HepG2 (cell line): ENCODE measurements at regions not wholly inside any gene's neighbourhood (a gene's known extent, or its start where the extent isn't known, plus 50 kb on each side); places are given as distances from the start of the nearest gene placed in this dataset. TPM values are rescaled to one million over a fixed set of nuclear protein-coding genes. Genes with fewer than 3 reads are reported as not detected.

Source experiments
- ATAC-seq: fragments of 200-7000 bp; cut with Tn5 transposase; 3 replicates; pipeline ENCODE4 v1.9.1; 2020; ENCODE audit warnings: mild to moderate bottlenecking, moderate library complexity
- BruUV-seq: library from RNA; stranded (reverse); fragments of 400-500 nt; replicated peaks from 2 replicates; lab custom pipeline; 2021; lab: Mats Ljungman, UMichigan
- CTCF ChIA-PET: fragments of 300-600 bp; formaldehyde crosslinking; extraction: SDS; loops from one replicate; lab custom pipeline; 2021; ENCODE audit warnings: low total read pairs, inconsistent platforms, low intra/inter-chr PET ratio; lab: Yijun Ruan, JAX
- POLR2A ChIA-PET: fragments of 350-600 bp; sonication (Branson Sonifier 250); formaldehyde crosslinking; loops from one replicate; lab custom pipeline; 2020; ENCODE audit warnings: antibody characterized with exemption, inconsistent platforms; lab: Yijun Ruan, JAX
- DNase-seq: peaks from one replicate; pipeline ENCODE4 v3.0.0-alpha.2; 2015; ENCODE audit warnings: low spot score
- FAIRE-seq: peaks from 3 replicates; lab custom pipeline; 2011; peaks lifted over from hg19 to GRCh38; lab: Jason Lieb, UNC
- H2AFZ ChIP-seq: one replicate; pipeline ENCODE4 v1.6.1; 2011; ENCODE audit warnings: low read length, inconsistent platforms
- H3K27ac ChIP-seq: fragments of 300-600 bp; 3 replicates; pipeline ENCODE4 v1.8.0; 2011; ENCODE audit warnings: mixed run types, mild to moderate bottlenecking, mixed read lengths, low read length, inconsistent platforms; ENCODE audit not compliant: insufficient read depth; ENCODE audit errors: extremely low read length
- H3K27me3 ChIP-seq, 2 experiments: fragments of 200-600 bp in 1 of 2; 2 replicates in 1 of 2; 3 replicates in 1 of 2; pipeline versions ENCODE4 v1.6.0 to v1.8.0; 2011; ENCODE audit warnings: low read length in 2 of 2, mild to moderate bottlenecking in 2 of 2, moderate library complexity in 2 of 2, inconsistent platforms in 1 of 2; ENCODE audit not compliant: insufficient read depth in 2 of 2, control insufficient read depth in 1 of 2
- H3K36me3 ChIP-seq, 2 experiments: fragments of 200-600 bp in 1 of 2; replicated peaks in 1 of 2; 2 replicates in 1 of 2; 3 replicates in 1 of 2; pipeline versions ENCODE4 v1.5.1 to v1.8.0; 2011; ENCODE audit warnings: low read length in 2 of 2, inconsistent platforms in 1 of 2; ENCODE audit not compliant: insufficient read depth in 2 of 2, control insufficient read depth in 1 of 2
- H3K4me1 ChIP-seq: 2 replicates; pipeline ENCODE4 v1.5.1; 2012; ENCODE audit warnings: low read length, inconsistent platforms; ENCODE audit not compliant: insufficient read depth
- H3K4me2 ChIP-seq: 2 replicates; pipeline ENCODE4 v1.6.0; 2011; ENCODE audit warnings: low read depth, low read length, inconsistent platforms
- H3K4me3 ChIP-seq, 3 experiments: fragments of 200-600 bp in 1 of 3; sonication (generic), shearing (Covaris generic) in 1 of 3; replicated peaks in 1 of 3; 2 replicates each; pipeline ENCODE4 v1.5.1; 2011 to 2016; ENCODE audit warnings: low read length in 3 of 3, inconsistent platforms in 2 of 3, low read depth in 2 of 3, mild to moderate bottlenecking in 2 of 3, control low read depth in 1 of 3, mixed read lengths in 1 of 3; ENCODE audit not compliant: insufficient read depth in 1 of 3
- H3K79me2 ChIP-seq: one replicate; pipeline ENCODE4 v1.6.1; 2011; ENCODE audit warnings: low read length, inconsistent platforms; ENCODE audit not compliant: insufficient read depth
- H3K9ac ChIP-seq: 2 replicates; pipeline ENCODE4 v1.6.0; 2011; ENCODE audit warnings: mild to moderate bottlenecking, low read depth, low read length, inconsistent platforms; ENCODE audit not compliant: insufficient read depth
- H3K9me3 ChIP-seq: 2 replicates; pipeline ENCODE4 v1.5.1; 2012; ENCODE audit warnings: mild to moderate bottlenecking, low read length
- H4K20me1 ChIP-seq: 2 replicates; pipeline ENCODE4 v1.6.0; 2011; ENCODE audit warnings: inconsistent platforms, mild to moderate bottlenecking, low read length, moderate library complexity; ENCODE audit not compliant: insufficient read depth
- POLR2G ChIP-seq: fragments of 200-400 bp; formaldehyde crosslinking; IDR thresholded peaks from 2 replicates; pipeline ENCODE4 v1.6.1; 2018; ENCODE audit warnings: mild to moderate bottlenecking, low read depth, low read length, moderate library complexity
- RFX5 ChIP-seq: IDR thresholded peaks from 2 replicates; pipeline ENCODE4 v1.6.1; 2011; ENCODE audit warnings: low read depth, low read length, improper control_type of control experiment
- RXRA ChIP-seq: sonication (generic); formaldehyde crosslinking; IDR thresholded peaks from 2 replicates; pipeline ENCODE4 v1.5.1; 2020; ENCODE audit warnings: missing genetic modification reagents
- SRF ChIP-seq: IDR thresholded peaks from 2 replicates; pipeline ENCODE4 v1.6.1; 2011; ENCODE audit warnings: mild to moderate bottlenecking, low read depth, low read length, moderate library complexity
- TMF1 ChIP-seq: sonication (generic); formaldehyde crosslinking; IDR thresholded peaks from 2 replicates; pipeline ENCODE4 v1.8.1; 2022; ENCODE audit warnings: low read depth, missing genetic modification reagents
- ZBTB7B ChIP-seq: sonication (generic); formaldehyde crosslinking; IDR thresholded peaks from 2 replicates; pipeline ENCODE4 v1.4.0; 2020; ENCODE audit warnings: missing genetic modification reagents
- ZNF10 ChIP-seq: sonication (generic); formaldehyde crosslinking; IDR thresholded peaks from 2 replicates; pipeline ENCODE4 v1.4.0; 2020; ENCODE audit warnings: mild to moderate bottlenecking, low read depth, missing genetic modification reagents, borderline replicate concordance
- ZNF225 ChIP-seq: sonication (generic); formaldehyde crosslinking; IDR thresholded peaks from 2 replicates; pipeline ENCODE4 v1.4.0; 2020; ENCODE audit warnings: mild to moderate bottlenecking, missing genetic modification reagents
- ZNF468 ChIP-seq: sonication (generic); formaldehyde crosslinking; IDR thresholded peaks from 2 replicates; pipeline ENCODE4 v1.8.0; 2022; ENCODE audit warnings: mild to moderate bottlenecking, moderate library complexity, missing genetic modification reagents
- ZNF768 ChIP-seq: sonication (generic); formaldehyde crosslinking; IDR thresholded peaks from 2 replicates; pipeline ENCODE4 v1.4.0; 2020; ENCODE audit warnings: missing genetic modification reagents
- ZNF777 ChIP-seq: sonication (generic); formaldehyde crosslinking; IDR thresholded peaks from 2 replicates; pipeline ENCODE4 v1.4.0; 2020; ENCODE audit warnings: missing genetic modification reagents
- WGBS: methylation state at CpG from one replicate; pipeline ENCODE4 v1.1.6; 2017; ENCODE audit warnings: low lambda C conversion rate; 5-methylcytosine and 5-hydroxymethylcytosine counted together
- in situ Hi-C: cut with HindIII; loops from 2 replicates; pipeline ENCODE4 v1.10.0; 2017; ENCODE audit warnings: low pct_unique_long_range_greater_than_20kb; ENCODE audit not compliant: extremely low pct_ligation_motif_present
- intact Hi-C: fragments of 100-400 bp; cut with micrococcal nuclease; formaldehyde crosslinking; loops from one replicate; pipeline ENCODE4 v1.10.0; 2022; ENCODE audit not compliant: unreplicated experiment
- microRNA-seq: library from miRNA; unstranded; fragments of <30 nt; microRNA quantifications from one replicate; pipeline ENCODE4, GENCODE V29; 2020
- small RNA-seq, 3 experiments: library from RNA; depleted of rRNA; stranded (forward); fragments of <200 nt; gene quantifications; one replicate each; pipeline ENCODE3, GENCODE V24; 2012; ENCODE audit warnings: low read depth in 2 of 3, low replicate concordance in 1 of 3; ENCODE audit not compliant: insufficient read length in 3 of 3, insufficient read depth in 2 of 3
- TF ChIP-seq, protein P1 (sequence below): sonication (generic); formaldehyde crosslinking; IDR thresholded peaks from 2 replicates; pipeline ENCODE4 v1.4.0; 2020; ENCODE audit warnings: missing genetic modification reagents, borderline replicate concordance
- TF ChIP-seq, protein P2 (sequence below): IDR thresholded peaks from 2 replicates; pipeline ENCODE4 v1.6.1; 2016; ENCODE audit warnings: mild to moderate bottlenecking, missing biosample characterization, missing genetic modification reagents

DNA sequence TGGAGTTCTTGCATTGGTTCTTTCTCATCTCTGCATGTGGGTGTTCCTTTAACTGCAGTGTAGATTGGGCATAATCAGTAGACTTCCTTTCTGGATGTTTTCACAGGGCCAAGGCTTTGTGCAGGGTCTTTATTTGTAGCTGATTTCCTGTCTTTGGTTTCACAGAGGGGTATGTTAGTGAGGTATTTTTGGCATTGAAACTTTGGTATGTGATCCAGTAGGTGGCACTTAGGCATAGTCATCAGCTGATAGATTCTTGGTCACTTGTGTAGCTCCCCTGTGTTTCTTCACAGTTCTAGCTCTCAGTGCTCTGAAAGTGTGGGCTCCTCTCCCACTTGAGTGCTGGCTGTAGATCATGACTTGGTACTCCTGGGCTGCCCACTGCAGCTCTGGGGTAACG is 52.7 kb upstream of the LMO3 start:
- ChIA-PET CTCF (no interaction called here), POLR2A (no interaction called here)
- TF ChIP-seq ZBTB7B = no peak
- TF ChIP-seq, protein P1, sequence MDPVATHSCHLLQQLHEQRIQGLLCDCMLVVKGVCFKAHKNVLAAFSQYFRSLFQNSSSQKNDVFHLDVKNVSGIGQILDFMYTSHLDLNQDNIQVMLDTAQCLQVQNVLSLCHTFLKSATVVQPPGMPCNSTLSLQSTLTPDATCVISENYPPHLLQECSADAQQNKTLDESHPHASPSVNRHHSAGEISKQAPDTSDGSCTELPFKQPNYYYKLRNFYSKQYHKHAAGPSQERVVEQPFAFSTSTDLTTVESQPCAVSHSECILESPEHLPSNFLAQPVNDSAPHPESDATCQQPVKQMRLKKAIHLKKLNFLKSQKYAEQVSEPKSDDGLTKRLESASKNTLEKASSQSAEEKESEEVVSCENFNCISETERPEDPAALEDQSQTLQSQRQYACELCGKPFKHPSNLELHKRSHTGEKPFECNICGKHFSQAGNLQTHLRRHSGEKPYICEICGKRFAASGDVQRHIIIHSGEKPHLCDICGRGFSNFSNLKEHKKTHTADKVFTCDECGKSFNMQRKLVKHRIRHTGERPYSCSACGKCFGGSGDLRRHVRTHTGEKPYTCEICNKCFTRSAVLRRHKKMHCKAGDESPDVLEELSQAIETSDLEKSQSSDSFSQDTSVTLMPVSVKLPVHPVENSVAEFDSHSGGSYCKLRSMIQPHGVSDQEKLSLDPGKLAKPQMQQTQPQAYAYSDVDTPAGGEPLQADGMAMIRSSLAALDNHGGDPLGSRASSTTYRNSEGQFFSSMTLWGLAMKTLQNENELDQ (CRISPR knock-in tag) = no peak
- TF ChIP-seq ZNF225 (CRISPR knock-in tag) = no peak
- TF ChIP-seq ZNF10 (CRISPR knock-in tag) = no peak
- TF ChIP-seq, protein P2, sequence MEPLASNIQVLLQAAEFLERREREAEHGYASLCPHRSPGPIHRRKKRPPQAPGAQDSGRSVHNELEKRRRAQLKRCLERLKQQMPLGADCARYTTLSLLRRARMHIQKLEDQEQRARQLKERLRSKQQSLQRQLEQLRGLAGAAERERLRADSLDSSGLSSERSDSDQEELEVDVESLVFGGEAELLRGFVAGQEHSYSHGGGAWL (CRISPR knock-in tag) = no peak
- no peak for TF ChIP-seq SRF
- no peak for TF ChIP-seq ZNF468 (CRISPR knock-in tag)
- TF ChIP-seq ZNF768 (CRISPR knock-in tag) = no peak
- TF ChIP-seq RFX5 = no peak
- no peak for TF ChIP-seq ZNF777 (CRISPR knock-in tag)
- no peak for TF ChIP-seq RXRA (CRISPR knock-in tag)
- no peak for TF ChIP-seq POLR2G
- no peak for TF ChIP-seq TMF1 (CRISPR knock-in tag)
- Histone ChIP-seq H2AFZ (no peak overlapping the region), H3K4me1 (no peaks in the 10 kb centered on the region), H3K4me2 (no peak overlapping the region), H3K9me3 (peaks cover 5% of the 10 kb centered on the region; the same call in 1 of the 2 replicates), H3K4me3 (no peak overlapping the region), H3K9ac (no peak overlapping the region), H3K36me3 (no peaks in the 10 kb centered on the region), H3K27ac (no peak overlapping the region), H4K20me1 (no peaks in the 10 kb centered on the region), H3K27me3 (no peaks in the 10 kb centered on the region), H3K79me2 (no peaks in the 10 kb centered on the region)
- in situ Hi-C loops (no loop called here), intact Hi-C loops (no loop called here)
- DNase-seq = no peak
- 0% methylated on average over 1 of the region's 1 CpG for WGBS
- no peak for FAIRE-seq
- BruUV-seq = no TSS peak
- ATAC-seq = no peak

Small RNA genes in the stretch of these regions (microRNA-seq; reads per million reads assigned to microRNA genes)
- not detected for gene MIR3974

Small RNA genes in the stretch of these regions (small RNA-seq; reads per million reads assigned to genes)
- gene RNU6-837P = 0 reads per million in 3 experiments
